Neural crest cell (in vitro differentiated cells): ENCODE measurements at regions not wholly inside any gene's neighbourhood (a gene's known extent, or its start where the extent isn't known, plus 50 kb on each side); places are given as distances from the start of the nearest gene placed in this dataset.

Experiments used
- DNase-seq: peaks from one replicate; pipeline ENCODE4 v3.0.0; 2021; ENCODE audit warnings: low read depth, mixed read lengths, low spot score
- H3K27ac Mint-ChIP-seq: one replicate; pipeline ENCODE4 v1.8.0; 2021; ENCODE audit warnings: mild to moderate bottlenecking, mixed read lengths; ENCODE audit not compliant: unreplicated experiment
- H3K27me3 Mint-ChIP-seq: 2 replicates; pipeline ENCODE4 v1.8.0; 2021; ENCODE audit warnings: low read depth, mild to moderate bottlenecking, mixed read lengths
- H3K36me3 Mint-ChIP-seq: 2 replicates; pipeline ENCODE4 v1.8.0; 2021; ENCODE audit warnings: low read depth, mild to moderate bottlenecking, mixed read lengths
- H3K4me1 Mint-ChIP-seq: 2 replicates; pipeline ENCODE4 v1.8.0; 2021; ENCODE audit warnings: mixed read lengths
- H3K4me3 Mint-ChIP-seq: one replicate; pipeline ENCODE4 v1.8.0; 2021; ENCODE audit warnings: mild to moderate bottlenecking, mixed read lengths
- H3K9me3 Mint-ChIP-seq: 2 replicates; pipeline ENCODE4 v1.8.0; 2021; ENCODE audit warnings: mixed read lengths
- TF ChIP-seq, protein P1 (sequence below): fragments of 200-600 bp; sonication (generic); conservative IDR thresholded peaks from 2 replicates; pipeline ENCODE4 v1.5.0; 2021; ENCODE audit warnings: antibody characterized with exemption, mild to moderate bottlenecking

DNA sequence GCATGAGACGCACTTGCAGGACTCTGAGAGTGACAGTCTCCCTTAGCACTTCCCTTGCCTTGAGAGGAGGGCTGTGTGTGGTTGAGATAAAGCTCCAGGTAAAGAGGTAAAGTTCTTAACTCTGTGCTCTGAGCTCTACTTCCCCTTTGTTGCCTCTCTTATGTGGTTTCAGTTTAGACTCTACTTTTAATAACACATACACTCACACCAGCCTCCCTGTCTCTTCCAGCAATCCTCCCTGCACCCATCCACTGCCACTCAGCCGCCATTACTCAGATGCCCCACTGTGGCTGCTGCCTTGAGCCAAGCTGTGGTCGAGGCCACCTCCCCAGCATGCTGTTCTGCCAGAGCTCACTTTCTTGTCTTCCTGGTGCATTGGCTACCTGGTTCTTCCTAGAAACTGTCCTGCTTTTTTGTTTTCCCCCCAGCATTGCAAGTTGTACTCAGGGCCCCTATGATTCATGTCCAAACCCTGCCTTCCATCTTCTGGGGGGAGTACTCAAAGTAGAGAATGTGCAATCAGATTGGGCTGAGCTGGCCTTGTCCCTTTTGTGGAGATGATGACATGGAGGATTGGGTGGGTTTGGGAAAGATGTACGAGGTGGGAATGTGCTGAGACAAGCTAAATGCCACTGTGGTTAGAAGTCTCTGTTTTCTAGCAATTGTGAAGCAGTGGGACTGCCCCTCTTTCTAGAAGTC lies 115.5 kb upstream of the PARP11 start:
- no peak for DNase-seq
- no peak overlapping the region for H3K27ac Mint-ChIP-seq

DNA sequence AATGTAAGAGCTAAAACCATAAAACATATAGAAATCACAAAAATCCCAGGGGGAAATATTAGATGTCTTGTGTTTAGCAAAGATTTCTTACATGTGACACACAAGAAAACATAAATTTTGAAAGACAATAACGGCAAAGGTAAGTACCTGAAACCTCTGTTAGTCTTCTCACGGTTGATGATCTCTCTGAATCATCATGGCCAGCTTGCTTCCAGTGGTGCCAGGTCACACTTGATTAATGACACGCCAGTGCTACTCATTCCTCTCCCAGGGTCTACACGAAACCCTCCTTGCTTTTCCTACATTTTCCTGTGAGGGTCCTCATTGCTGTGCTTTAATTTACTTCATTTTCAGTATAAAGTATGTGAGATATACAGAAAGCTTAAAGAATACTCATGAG lies 114.4 kb upstream of the PARP11 start:
- peaks cover 3% of the 10 kb centered on the region for H3K9me3 Mint-ChIP-seq
- DNase-seq = no peak
- no peak overlapping the region for H3K4me3 Mint-ChIP-seq
- H3K4me1 Mint-ChIP-seq = peaks cover 13% of the 10 kb centered on the region
- TF ChIP-seq, protein P1, sequence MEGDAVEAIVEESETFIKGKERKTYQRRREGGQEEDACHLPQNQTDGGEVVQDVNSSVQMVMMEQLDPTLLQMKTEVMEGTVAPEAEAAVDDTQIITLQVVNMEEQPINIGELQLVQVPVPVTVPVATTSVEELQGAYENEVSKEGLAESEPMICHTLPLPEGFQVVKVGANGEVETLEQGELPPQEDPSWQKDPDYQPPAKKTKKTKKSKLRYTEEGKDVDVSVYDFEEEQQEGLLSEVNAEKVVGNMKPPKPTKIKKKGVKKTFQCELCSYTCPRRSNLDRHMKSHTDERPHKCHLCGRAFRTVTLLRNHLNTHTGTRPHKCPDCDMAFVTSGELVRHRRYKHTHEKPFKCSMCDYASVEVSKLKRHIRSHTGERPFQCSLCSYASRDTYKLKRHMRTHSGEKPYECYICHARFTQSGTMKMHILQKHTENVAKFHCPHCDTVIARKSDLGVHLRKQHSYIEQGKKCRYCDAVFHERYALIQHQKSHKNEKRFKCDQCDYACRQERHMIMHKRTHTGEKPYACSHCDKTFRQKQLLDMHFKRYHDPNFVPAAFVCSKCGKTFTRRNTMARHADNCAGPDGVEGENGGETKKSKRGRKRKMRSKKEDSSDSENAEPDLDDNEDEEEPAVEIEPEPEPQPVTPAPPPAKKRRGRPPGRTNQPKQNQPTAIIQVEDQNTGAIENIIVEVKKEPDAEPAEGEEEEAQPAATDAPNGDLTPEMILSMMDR = no peak
- H3K36me3 Mint-ChIP-seq = no peaks in the 10 kb centered on the region
- no peak overlapping the region for H3K27ac Mint-ChIP-seq
- H3K27me3 Mint-ChIP-seq = peaks cover 5% of the 10 kb centered on the region

More for the DNA sequence above, 115.5 kb upstream of the PARP11 start:
- Mint-ChIP-seq H3K4me1 (peaks cover 13% of the 10 kb centered on the region), H3K27me3 (peaks cover 5% of the 10 kb centered on the region), H3K9me3 (peaks cover 3% of the 10 kb centered on the region), H3K36me3 (no peaks in the 10 kb centered on the region), H3K4me3 (no peak overlapping the region)
- TF ChIP-seq, protein P1 = no peak

DNA sequence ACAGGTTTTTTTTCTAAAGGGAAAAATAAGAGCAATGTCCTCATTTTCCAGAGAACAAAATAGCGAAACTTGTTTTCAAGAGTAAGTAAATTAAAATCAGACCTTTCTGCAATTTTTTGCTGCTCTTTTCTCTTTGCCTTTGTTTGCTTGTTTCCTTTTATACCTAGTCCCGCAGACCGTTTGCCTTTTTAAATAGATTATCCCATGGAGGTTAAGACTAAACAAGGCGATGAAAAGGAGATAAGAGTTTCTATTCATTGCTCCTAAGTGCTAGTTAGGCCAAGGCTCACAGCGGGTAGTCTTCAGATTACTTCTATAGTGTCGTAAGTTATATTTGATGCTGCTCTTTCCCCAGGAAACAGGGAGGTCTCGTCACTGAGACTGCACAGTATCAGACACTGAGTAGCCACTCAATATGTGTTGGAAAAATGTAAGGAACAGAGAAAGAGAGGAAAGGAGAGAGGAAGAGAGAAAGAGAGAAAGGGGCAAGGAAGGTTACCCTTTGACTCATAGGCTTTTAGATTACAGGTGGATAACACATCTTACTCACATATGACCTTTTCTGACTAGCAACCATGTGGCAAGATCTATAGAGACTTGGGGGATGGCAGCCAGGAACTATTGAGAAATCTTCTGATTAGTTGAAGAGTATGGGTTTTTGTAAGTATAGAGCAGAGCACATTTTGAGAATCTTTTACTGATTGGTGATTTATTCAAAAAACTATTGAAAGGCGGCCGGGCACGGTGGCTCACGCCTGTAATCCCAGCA lies 107.5 kb upstream of the PARP11 start:
- DNase-seq = no peak
- no peak overlapping the region for H3K27ac Mint-ChIP-seq
- TF ChIP-seq, protein P1 = no peak
- peaks cover 13% of the 10 kb centered on the region for H3K9me3 Mint-ChIP-seq
- peaks cover 3% of the 10 kb centered on the region for H3K27me3 Mint-ChIP-seq
- H3K4me3 Mint-ChIP-seq = no peak overlapping the region
- H3K36me3 Mint-ChIP-seq = peaks cover 6% of the 10 kb centered on the region
- H3K4me1 Mint-ChIP-seq = no peaks in the 10 kb centered on the region

DNA sequence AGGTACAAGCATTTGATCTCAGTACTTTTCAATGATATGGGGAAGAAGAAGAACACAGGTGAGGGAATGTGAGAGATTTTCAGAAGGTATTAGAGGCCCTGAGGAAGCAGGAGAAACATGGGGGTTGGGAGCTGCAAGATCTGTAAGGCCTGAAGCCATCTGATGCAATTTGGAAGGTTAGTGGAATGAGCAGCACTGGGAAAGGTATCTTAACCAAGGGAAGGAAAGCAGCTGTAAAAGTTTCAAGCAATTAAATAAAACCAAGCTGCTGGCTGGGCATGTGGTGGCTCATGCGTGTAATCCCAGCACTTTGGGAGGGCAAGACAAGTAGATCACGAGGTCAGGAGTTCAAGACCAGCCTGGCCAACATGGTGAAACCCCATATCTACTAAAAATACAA lies 104.4 kb upstream of the PARP11 start:
- TF ChIP-seq, protein P1 = no peak
- Mint-ChIP-seq H3K9me3 (peaks cover 13% of the 10 kb centered on the region), H3K4me1 (no peaks in the 10 kb centered on the region), H3K36me3 (peaks cover 6% of the 10 kb centered on the region), H3K27me3 (peaks cover 3% of the 10 kb centered on the region), H3K4me3 (no peak overlapping the region), H3K27ac (no peak overlapping the region)
- DNase-seq = no peak

DNA sequence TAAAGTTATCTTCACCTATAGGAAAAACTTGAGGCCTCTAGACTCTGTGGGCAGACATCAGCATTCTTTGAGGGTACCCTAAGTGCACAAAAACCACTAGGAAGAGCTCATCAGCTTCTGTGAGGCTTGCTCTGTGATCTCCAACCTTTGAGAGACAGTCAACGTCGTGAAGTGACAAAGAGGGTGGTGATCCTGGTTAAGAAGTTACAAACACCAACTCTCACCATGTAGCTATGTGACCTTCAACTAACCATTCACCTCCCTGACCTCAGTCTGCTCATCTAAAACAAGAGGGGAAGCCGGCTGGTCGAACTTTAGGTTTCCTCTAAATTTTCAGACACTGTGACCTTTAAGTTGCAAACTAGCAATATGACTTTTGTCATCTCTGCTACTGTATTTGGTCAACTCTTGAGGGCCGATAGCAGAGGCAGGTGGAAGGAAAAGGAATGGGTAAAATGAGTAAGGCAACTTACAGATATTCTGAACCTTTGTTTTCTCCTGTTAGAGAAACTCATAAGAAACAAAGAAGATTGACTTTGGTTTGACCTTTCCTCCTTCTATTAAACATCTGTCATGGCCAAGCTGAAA lies 103.2 kb upstream of the PARP11 start:
- no peak for DNase-seq
- no peaks in the 10 kb centered on the region for H3K4me1 Mint-ChIP-seq
- H3K9me3 Mint-ChIP-seq = peaks cover 12% of the 10 kb centered on the region
- H3K36me3 Mint-ChIP-seq = peaks cover 2% of the 10 kb centered on the region
- H3K27me3 Mint-ChIP-seq = no peaks in the 10 kb centered on the region
- TF ChIP-seq, protein P1 = no peak
- no peak overlapping the region for H3K27ac Mint-ChIP-seq
- no peak overlapping the region for H3K4me3 Mint-ChIP-seq
